Left lobe of liver (tissue), 2 donors: ENCODE measurements at regions not wholly inside any gene's neighbourhood (a gene's known extent, or its start where the extent isn't known, plus 50 kb on each side); places are given as distances from the start of the nearest gene placed in this dataset.
"Not testable (repeated sequence)": the region's sequence is repeated elsewhere in the genome, so short reads cannot be mapped to it uniquely, and the experiment has no call there.

ENCODE experiments used
- ATAC-seq: fragments of 200-7000 bp; cut with Tn5 transposase; one replicate; pipeline ENCODE4 v1.9.1; 2020; ENCODE audit warnings: mild to moderate bottlenecking, moderate library complexity
- DNase-seq: peaks from one replicate; pipeline ENCODE4 v3.0.0-alpha.2; 2020; ENCODE audit warnings: low spot score
- donor health status: DM: no; HTN: no; CAD: no; lungs with moderate emphysema.
- donor health status: DM: no; HTN: yes; CAD: no.

DNA sequence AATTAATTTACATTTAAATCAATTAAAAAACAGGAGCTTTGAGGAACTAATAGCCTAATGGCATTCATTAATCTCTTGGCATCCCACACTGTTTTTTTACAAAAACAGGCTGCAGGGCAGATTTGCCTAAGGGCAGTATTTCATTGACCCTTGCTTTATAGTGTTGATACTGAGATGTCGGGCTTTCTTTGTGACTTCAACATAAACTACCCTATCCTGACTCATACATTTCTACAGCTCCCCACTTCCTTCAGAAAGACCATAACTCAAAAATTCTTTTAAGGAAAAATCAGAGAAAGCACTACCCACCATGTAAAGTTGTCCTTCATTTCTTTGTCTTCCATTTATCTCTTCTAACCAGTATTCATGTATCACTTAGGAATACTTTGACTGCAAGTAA is 92.2 kb upstream of the NT5E start:
- DNase-seq = no peak
- ATAC-seq = no peak

DNA sequence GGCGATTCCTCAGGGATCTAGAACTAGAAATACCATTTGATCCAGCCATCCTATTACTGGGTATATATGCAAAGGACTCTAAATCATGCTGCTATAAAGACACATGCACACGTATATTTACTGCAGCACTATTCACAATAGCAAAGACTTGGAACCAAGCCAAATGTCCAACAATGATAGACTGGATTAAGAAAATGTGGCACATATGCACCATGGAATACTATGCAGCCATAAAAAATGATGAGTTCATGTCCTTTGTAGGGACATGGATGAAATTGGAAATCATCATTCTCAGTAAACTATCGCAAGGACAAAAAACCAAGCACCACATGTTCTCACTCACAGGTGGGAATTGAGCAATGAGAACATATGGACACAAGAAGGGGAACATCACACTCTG is 93.1 kb upstream of the NT5E start:
- not testable (repeated sequence) for DNase-seq, ATAC-seq

DNA sequence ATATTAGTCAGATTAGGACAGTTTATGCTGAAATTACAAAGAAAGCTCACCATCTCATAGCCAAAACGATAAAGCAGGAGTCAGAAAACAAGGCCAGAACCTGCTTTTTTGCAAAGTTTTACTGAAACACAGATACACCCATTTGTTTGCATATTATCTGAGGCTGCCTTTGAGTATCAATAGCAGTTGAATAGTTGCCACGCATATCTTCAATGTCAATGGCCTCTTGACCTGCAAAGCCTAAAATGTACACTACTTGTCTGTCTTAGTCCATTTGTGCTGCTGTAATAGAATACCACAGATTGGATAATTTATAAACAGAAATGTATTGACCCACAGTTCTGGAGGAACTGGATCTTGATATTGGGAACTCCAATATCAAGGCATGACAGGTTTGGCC is 94.1 kb upstream of the NT5E start:
- ATAC-seq = peak; percentile 47
- no peak for DNase-seq

GRCh38 chr6:85354761-85355618 is 94.9 kb upstream of the NT5E start:
- ATAC-seq = peak; percentile 100

GRCh38 chr6:85353012-85353411 is 96.9 kb upstream of the NT5E start:
- DNase-seq = no peak
- no peak for ATAC-seq

More at GRCh38 chr6:85354761-85355618, 94.9 kb upstream of the NT5E start:
- DNase-seq = peak; percentile 70

GRCh38 chr6:85348643-85349042 is 101.2 kb upstream of the NT5E start:
- ATAC-seq = no peak
- DNase-seq = no peak

DNA sequence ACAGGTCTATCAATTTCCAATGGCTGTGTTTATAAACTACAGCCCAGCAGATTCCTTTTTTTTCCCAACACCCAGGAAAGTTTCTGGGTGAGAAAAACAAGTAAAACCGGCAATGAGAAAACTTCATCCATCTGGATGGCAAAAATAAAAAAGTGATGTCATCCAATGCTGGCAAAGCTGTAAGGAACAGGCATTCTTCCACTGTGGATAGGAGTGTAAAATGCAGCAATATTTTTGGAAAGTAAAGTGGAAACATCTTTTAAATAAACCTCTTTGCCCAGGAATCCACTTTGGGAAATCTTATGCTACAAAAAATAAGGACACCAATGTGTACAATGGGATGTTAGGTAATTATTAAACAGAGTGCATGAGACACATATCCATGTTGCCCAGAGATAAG is 102.1 kb upstream of the NT5E start:
- ATAC-seq (no peak), DNase-seq (no peak)

- ATAC-seq = no peak
- no peak for DNase-seq
Measured at GRCh38 chr6:85346196-85346595, 103.7 kb upstream of the NT5E start.

GRCh38 chr6:85344996-85345395 is 104.9 kb upstream of the NT5E start:
- ATAC-seq = no peak

DNA sequence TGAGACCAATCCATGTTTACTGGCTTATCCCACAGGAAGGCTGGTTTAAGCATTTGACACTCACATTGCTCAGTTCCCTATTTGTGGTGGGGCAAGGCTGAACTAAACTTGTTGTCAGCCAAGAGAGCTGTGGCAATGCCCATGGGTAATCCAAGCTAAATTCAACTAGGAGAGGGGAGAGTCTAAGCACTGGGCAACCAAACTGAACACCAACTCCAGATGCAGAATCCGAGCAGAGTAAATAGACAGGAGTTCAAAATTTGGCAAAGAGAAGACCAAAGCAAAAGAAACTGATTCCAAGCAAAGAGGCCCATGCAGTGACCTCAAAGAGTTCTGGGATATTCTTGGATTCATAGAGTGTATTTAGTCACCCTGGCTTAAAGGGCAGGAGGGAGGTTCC is 106.5 kb upstream of the NT5E start:
- no peak for ATAC-seq
- no peak for DNase-seq

More at GRCh38 chr6:85344996-85345395, 104.9 kb upstream of the NT5E start:
- no peak for DNase-seq

GRCh38 chr6:85329196-85329595 is 120.7 kb upstream of the NT5E start:
- DNase-seq (no peak), ATAC-seq (no peak)

DNA sequence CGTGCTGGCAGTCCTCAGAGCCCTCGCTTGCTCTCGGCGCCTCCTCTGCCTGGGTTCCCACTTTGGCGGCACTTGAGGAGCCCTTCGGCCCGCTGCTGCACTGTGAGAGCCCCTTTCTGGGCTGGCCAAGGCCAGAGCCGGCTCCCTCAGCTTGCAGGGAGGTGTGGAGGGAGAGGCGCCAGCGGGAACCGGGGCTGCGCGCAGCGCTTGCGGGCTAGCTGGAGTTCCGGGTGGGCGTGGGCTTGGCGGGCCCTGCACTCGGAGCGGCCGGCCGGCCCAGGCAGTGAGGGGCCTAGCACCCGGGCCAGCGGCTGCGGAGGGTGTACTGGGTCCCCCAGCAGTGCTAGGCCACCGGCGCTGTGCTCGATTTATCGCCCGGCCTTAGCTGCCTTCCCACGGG is 124.1 kb upstream of the NT5E start:
- ATAC-seq, DNase-seq: not testable (repeated sequence)

DNA sequence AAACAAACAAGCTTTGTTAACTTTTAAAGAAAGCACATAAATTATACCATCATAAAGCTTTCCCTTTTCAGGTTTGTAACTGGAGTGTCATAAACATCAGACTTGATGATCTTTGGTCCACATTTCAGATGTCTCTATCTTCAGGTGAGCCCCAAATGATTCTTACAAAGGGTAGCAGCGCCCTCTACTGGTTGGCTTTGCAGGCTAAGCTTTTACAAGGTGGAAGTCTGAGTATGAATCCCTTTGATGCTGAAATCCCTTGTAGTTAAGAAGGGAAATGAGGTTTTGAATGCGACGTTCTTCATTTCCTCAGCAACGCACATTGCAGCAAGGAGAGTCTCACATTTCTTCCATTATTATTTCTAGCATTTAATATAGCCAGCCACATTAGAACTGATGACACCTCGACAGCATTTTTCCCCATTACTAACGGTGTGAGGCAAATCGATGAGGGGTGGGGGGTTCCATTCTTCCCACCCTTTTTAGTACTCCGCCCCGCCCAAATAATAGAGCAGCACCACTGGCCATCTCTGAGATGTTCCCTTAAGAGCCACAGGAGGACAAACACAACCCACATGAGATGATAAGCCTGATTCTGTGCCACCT is 126.3 kb upstream of the NT5E start:
- ATAC-seq = peak; percentile 91
- peak; percentile 63 for DNase-seq

- ATAC-seq (no peak), DNase-seq (no peak)
Measured at GRCh38 chr6:85322446-85323105, 127.3 kb upstream of the NT5E start.

- DNase-seq (no peak), ATAC-seq (no peak)
Measured at GRCh38 chr6:85321906-85322305, 128.0 kb upstream of the NT5E start.

GRCh38 chr6:85314586-85314985 is 135.3 kb upstream of the NT5E start:
- ATAC-seq (no peak), DNase-seq (no peak)

DNA sequence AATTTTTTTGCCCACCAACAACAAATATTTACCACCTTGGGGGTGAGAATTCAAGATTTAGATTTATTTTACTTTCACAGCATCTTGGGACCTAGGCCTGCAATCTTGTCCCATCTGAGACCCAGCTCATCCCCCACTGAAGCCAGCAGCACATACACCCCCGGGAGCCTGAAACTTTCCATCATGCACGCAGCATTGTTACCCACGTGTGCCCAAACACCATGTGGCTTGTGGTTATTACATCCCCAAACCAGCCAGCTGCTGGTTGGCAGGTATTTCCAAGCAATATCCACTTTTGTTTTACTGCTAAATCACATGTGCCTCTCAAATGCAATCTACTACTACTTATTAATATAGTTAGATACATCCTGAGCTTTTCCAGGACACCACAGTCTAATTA is 149.3 kb upstream of the NT5E start:
- DNase-seq (no peak), ATAC-seq (no peak)

GRCh38 chr6:85298553-85298952 is 151.3 kb upstream of the NT5E start:
- ATAC-seq (no peak), DNase-seq (no peak)

- DNase-seq = no peak
- ATAC-seq = no peak
Measured at GRCh38 chr6:85291326-85291725, 158.6 kb upstream of the NT5E start.

DNA sequence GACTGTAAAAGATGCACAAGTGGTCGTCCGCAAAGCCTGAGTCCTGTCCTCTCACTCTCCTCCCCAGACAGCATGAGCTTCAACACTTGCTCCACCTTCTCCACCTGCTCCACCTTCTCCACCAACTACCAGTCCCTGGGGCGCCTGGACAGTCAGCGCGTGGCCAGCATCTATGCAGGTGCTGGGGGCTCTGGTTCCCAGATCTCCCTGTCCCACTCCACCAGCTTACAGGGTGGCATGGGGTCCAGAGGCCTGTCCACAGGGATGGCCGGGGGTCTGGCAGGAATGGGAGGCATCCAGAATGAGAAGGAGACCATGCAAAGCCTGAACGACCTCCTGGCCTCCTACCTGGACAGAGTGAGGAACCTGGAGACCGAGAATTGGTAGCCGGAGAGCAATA is 162.2 kb upstream of the NT5E start:
- ATAC-seq = no peak
- DNase-seq = no peak

GRCh38 chr6:85287158-85287557 is 162.7 kb upstream of the NT5E start:
- DNase-seq (no peak), ATAC-seq (no peak)

DNA sequence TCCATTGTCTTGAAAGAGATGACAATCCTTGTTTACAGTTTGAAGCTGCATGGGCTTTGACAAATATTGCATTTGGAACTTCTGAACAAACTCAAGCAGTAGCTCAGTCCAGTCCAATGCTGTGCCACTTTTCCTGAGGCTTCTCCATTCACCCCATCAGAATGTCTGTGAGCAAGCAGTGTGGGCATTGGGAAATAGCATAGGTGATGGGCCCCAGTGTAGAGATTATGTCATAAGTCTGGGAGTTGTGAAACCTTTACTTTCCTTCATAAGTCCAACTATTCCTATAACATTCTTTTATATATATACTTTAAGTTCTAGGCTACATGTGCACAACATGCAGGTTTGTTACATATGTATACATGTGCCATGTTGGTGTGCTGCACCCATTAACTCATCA is 163.4 kb upstream of the NT5E start:
- not testable (repeated sequence) for ATAC-seq, DNase-seq
